Panc1 (cell line): ENCODE measurements at regions not wholly inside any gene's neighbourhood (a gene's known extent, or its start where the extent isn't known, plus 50 kb on each side); places are given as distances from the start of the nearest gene placed in this dataset.
"Not testable (repeated sequence)": the region's sequence is repeated elsewhere in the genome, so short reads cannot be mapped to it uniquely, and the experiment has no call there.

Experiments used
- ATAC-seq: fragments of 200-7000 bp; cut with Tn5 transposase; 2 replicates; pipeline ENCODE4 v1.9.1; 2020; ENCODE audit warnings: mild to moderate bottlenecking, moderate library complexity
- BruUV-seq: library from RNA; stranded (reverse); fragments of 400-500 nt; replicated peaks from 2 replicates; lab custom pipeline; 2021; lab: Mats Ljungman, UMichigan
- CTCF ChIA-PET: fragments of 300-600 bp; sonication (Branson Sonifier 250); formaldehyde crosslinking; loops from one replicate; lab custom pipeline; 2022; ENCODE audit warnings: antibody characterized with exemption; lab: Charles Lee
- POLR2A ChIA-PET: fragments of 300-600 bp; sonication (Branson Sonifier 250); formaldehyde crosslinking; loops from one replicate; lab custom pipeline; 2022; ENCODE audit warnings: antibody characterized with exemption; lab: Charles Lee
- DNase-seq: peaks from one replicate; pipeline ENCODE4 v3.0.0-alpha.2; 2010; ENCODE audit warnings: low read depth, low spot score
- H3K27ac ChIP-seq: 2 replicates; pipeline ENCODE4 v1.5.1; 2011; ENCODE audit warnings: mild to moderate bottlenecking, low read length, inconsistent platforms
- H3K27me3 ChIP-seq: fragments of 200-500 bp; sonication (Bioruptor generic); 2 replicates; pipeline ENCODE4 v1.6.0; 2014; ENCODE audit warnings: low read length, inconsistent platforms; ENCODE audit not compliant: control insufficient read depth, insufficient read depth
- H3K36me3 ChIP-seq: fragments of 200-500 bp; sonication (Bioruptor generic); 2 replicates; pipeline ENCODE4 v1.5.1; 2014; ENCODE audit warnings: inconsistent platforms, mild to moderate bottlenecking, low read length, moderate library complexity; ENCODE audit not compliant: control insufficient read depth, insufficient read depth
- H3K4me1 ChIP-seq: 2 replicates; pipeline ENCODE4 v1.5.1; 2011; ENCODE audit warnings: inconsistent platforms, mild to moderate bottlenecking, low read length, moderate library complexity; ENCODE audit not compliant: control insufficient read depth, insufficient read depth
- H3K4me3 ChIP-seq, 2 experiments: 2 replicates each; pipeline ENCODE4 v1.5.1; 2011 to 2012; ENCODE audit warnings: low read depth in 2 of 2, low read length in 2 of 2, mild to moderate bottlenecking in 2 of 2, inconsistent platforms in 1 of 2, moderate library complexity in 1 of 2
- H3K9me3 ChIP-seq: fragments of 200-500 bp; sonication (Bioruptor generic); 2 replicates; pipeline ENCODE4 v1.5.1; 2014; ENCODE audit warnings: low read depth, mild to moderate bottlenecking, inconsistent platforms, low read length, moderate library complexity; ENCODE audit not compliant: control insufficient read depth, insufficient read depth
- CTCF ChIP-seq: fragments of 450-650 bp; IDR thresholded peaks from 2 replicates; pipeline ENCODE4 v1.5.1; 2017; ENCODE audit warnings: mild to moderate bottlenecking
- POLR2AphosphoS5 ChIP-seq: IDR thresholded peaks from 2 replicates; pipeline ENCODE4 v1.6.1; 2012; ENCODE audit warnings: mild to moderate bottlenecking, low read depth, low read length, moderate library complexity
- REST ChIP-seq, 2 experiments: IDR thresholded peaks; 2 replicates each; pipeline ENCODE4 v1.6.1; 2011 to 2012; ENCODE audit warnings: low read depth in 2 of 2, control low read depth in 1 of 2, low read length in 1 of 2, mild to moderate bottlenecking in 1 of 2, moderate library complexity in 1 of 2; ENCODE audit not compliant: insufficient read depth in 1 of 2
- SIN3A ChIP-seq: IDR thresholded peaks from 2 replicates; pipeline ENCODE4 v1.6.1; 2012; ENCODE audit warnings: low read depth, mild to moderate bottlenecking, low read length, moderate library complexity, borderline replicate concordance; ENCODE audit not compliant: insufficient read depth
- TCF7L2 ChIP-seq: IDR thresholded peaks from 2 replicates; pipeline ENCODE4 v1.6.1; 2011; ENCODE audit warnings: mild to moderate bottlenecking, low read depth, low read length, inconsistent platforms
- in situ Hi-C: cut with HindIII; loops from 2 replicates; pipeline ENCODE4 v1.10.0; 2016; ENCODE audit warnings: low sequenced_read_pairs, low pct_unique_long_range_greater_than_20kb
- intact Hi-C: fragments of 100-400 bp; cut with micrococcal nuclease; formaldehyde crosslinking; loops from one replicate; pipeline ENCODE4 v1.10.0; 2022; ENCODE audit not compliant: unreplicated experiment

GRCh38 chr13:80897641-80898040 is 556.7 kb upstream of the SPRY2 start:
- BruUV-seq, intact Hi-C loops: not testable (repeated sequence)

GRCh38 chr13:80894917-80895316 is 554.0 kb upstream of the SPRY2 start:
- DNase-seq (no peak), ATAC-seq (no peak)
- no TSS peak for BruUV-seq
- ChIA-PET CTCF (no interaction called here), POLR2A (no interaction called here)
- Histone ChIP-seq H3K36me3 (no peaks in the 10 kb centered on the region), H3K4me1 (no peaks in the 10 kb centered on the region), H3K27me3 (no peaks in the 10 kb centered on the region), H3K27ac (no peak overlapping the region), H3K9me3 (no peaks in the 10 kb centered on the region), H3K4me3 (no peak overlapping the region)
- TF ChIP-seq REST (IDR thresholded peaks at IDR 0.05; ENCODE audit: insufficient read depth in 1 of 2, low read depth in 2 of 2, low read length in 1 of 2), result no peak
- no peak for TF ChIP-seq TCF7L2
- no peak for TF ChIP-seq SIN3A
- TF ChIP-seq POLR2AphosphoS5, result no peak
- TF ChIP-seq CTCF, result no peak
- intact Hi-C loops, result no loop called here
- in situ Hi-C loops, result no loop called here

More at GRCh38 chr13:80897641-80898040, 556.7 kb upstream of the SPRY2 start:
- CTCF ChIA-PET, H3K9me3 ChIP-seq, POLR2A ChIA-PET, DNase-seq, H3K4me1 ChIP-seq, ATAC-seq, H3K27ac ChIP-seq, H3K4me3 ChIP-seq, H3K36me3 ChIP-seq, H3K27me3 ChIP-seq, in situ Hi-C loops: not testable (repeated sequence)

- no TSS peak for BruUV-seq
- intact Hi-C loops, result no loop called here
- H3K27ac ChIP-seq, result no peak overlapping the region
- TF ChIP-seq SIN3A (no peak), CTCF (no peak), POLR2AphosphoS5 (no peak), TCF7L2 (no peak), REST (IDR thresholded peaks at IDR 0.05; ENCODE audit: insufficient read depth in 1 of 2, low read depth in 2 of 2, low read length in 1 of 2) (no peak)
- ATAC-seq (no peak), DNase-seq (no peak)
- CTCF ChIA-PET, result no interaction called here
- H3K4me1 ChIP-seq, result no peaks in the 10 kb centered on the region
- H3K9me3 ChIP-seq, result no peaks in the 10 kb centered on the region
- H3K27me3 ChIP-seq, result no peaks in the 10 kb centered on the region
- no peak overlapping the region for H3K4me3 ChIP-seq
- POLR2A ChIA-PET, result no interaction called here
- no peaks in the 10 kb centered on the region for H3K36me3 ChIP-seq
- in situ Hi-C loops, result no loop called here
Measured at GRCh38 chr13:80889829-80890228, 548.9 kb upstream of the SPRY2 start.
